Parathyroid adenoma (tissue), 2 donors: ENCODE measurements at regions not wholly inside any gene's neighbourhood (a gene's known extent, or its start where the extent isn't known, plus 50 kb on each side); places are given as distances from the start of the nearest gene placed in this dataset.

Source experiments
- H2AFZ ChIP-seq: fragments of 300-600 bp; sonication (generic); one replicate; pipeline ENCODE4 v1.7.0; 2017; ENCODE audit warnings: antibody characterized with exemption, mild to moderate bottlenecking
- H3K27ac ChIP-seq: fragments of 300-600 bp; sonication (generic); one replicate; pipeline ENCODE4 v1.7.0; 2017
- H3K27me3 ChIP-seq: fragments of 300-600 bp; sonication (generic); one replicate; pipeline ENCODE4 v1.7.0; 2017; ENCODE audit warnings: low read length; ENCODE audit not compliant: control insufficient read depth, insufficient read depth
- H3K36me3 ChIP-seq: fragments of 300-600 bp; sonication (generic); one replicate; pipeline ENCODE4 v1.7.0; 2017; ENCODE audit warnings: low read length; ENCODE audit not compliant: control insufficient read depth, insufficient read depth
- H3K4me1 ChIP-seq: fragments of 300-600 bp; sonication (generic); one replicate; pipeline ENCODE4 v1.7.0; 2017; ENCODE audit warnings: control low read depth
- H3K4me2 ChIP-seq: fragments of 300-600 bp; sonication (generic); one replicate; pipeline ENCODE4 v1.7.0; 2017; ENCODE audit warnings: low read length
- H3K4me3 ChIP-seq: fragments of 300-600 bp; sonication (generic); one replicate; pipeline ENCODE4 v1.7.0; 2017; ENCODE audit warnings: low read depth, low read length
- H3K79me2 ChIP-seq: fragments of 300-600 bp; sonication (generic); one replicate; pipeline ENCODE4 v1.7.0; 2017; ENCODE audit warnings: control low read depth
- H3K9ac ChIP-seq: fragments of 300-600 bp; sonication (generic); one replicate; pipeline ENCODE4 v1.7.0; 2017; ENCODE audit warnings: mild to moderate bottlenecking
- H3K9me3 ChIP-seq: fragments of 300-600 bp; sonication (generic); one replicate; pipeline ENCODE4 v1.7.0; 2017; ENCODE audit warnings: low read length; ENCODE audit not compliant: control insufficient read depth
- TF ChIP-seq, protein P1 (sequence below): fragments of 300-600 bp; sonication (generic); IDR thresholded peaks from one replicate; pipeline ENCODE4 v1.7.0; 2017; ENCODE audit warnings: antibody characterized with exemption, mild to moderate bottlenecking
- donor health status: primary hyperparathyroidism.

- Histone ChIP-seq H3K27ac (no peak overlapping the region), H3K4me3 (no peak overlapping the region), H3K9ac (no peak overlapping the region), H3K4me1 (no peaks in the 10 kb centered on the region), H3K27me3 (no peaks in the 10 kb centered on the region), H3K79me2 (no peaks in the 10 kb centered on the region), H3K9me3 (no peaks in the 10 kb centered on the region), H2AFZ (no peak overlapping the region), H3K36me3 (no peaks in the 10 kb centered on the region), H3K4me2 (no peak overlapping the region)
- TF ChIP-seq, protein P1, sequence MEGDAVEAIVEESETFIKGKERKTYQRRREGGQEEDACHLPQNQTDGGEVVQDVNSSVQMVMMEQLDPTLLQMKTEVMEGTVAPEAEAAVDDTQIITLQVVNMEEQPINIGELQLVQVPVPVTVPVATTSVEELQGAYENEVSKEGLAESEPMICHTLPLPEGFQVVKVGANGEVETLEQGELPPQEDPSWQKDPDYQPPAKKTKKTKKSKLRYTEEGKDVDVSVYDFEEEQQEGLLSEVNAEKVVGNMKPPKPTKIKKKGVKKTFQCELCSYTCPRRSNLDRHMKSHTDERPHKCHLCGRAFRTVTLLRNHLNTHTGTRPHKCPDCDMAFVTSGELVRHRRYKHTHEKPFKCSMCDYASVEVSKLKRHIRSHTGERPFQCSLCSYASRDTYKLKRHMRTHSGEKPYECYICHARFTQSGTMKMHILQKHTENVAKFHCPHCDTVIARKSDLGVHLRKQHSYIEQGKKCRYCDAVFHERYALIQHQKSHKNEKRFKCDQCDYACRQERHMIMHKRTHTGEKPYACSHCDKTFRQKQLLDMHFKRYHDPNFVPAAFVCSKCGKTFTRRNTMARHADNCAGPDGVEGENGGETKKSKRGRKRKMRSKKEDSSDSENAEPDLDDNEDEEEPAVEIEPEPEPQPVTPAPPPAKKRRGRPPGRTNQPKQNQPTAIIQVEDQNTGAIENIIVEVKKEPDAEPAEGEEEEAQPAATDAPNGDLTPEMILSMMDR, result no peak
Measured at GRCh38 chr1:96309783-96310182, 411.8 kb upstream of the PTBP2 start.

DNA sequence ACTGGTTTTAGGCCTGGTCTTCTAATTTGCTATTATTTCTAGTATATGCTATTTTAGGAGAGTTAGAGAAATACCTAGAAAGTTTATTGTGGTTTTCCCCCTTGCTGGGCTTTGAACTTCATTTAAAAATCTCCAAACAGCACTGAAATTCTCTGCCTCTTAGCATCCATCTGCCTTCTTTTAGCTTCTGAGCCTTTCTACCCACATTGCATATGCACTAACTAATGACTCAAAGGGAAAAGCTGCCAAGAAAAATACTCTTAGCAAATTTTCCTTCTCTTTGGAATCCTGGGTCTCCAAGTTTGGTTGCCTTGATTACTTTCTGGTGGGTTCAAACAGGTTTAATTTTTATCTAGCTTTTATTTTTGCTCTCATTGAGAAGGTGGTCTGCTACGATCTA lies 408.4 kb upstream of the PTBP2 start:
- no peak overlapping the region for H3K4me2 ChIP-seq
- H3K36me3 ChIP-seq, result no peaks in the 10 kb centered on the region
- TF ChIP-seq, protein P1, result no peak
- H3K27me3 ChIP-seq, result no peaks in the 10 kb centered on the region
- no peak overlapping the region for H3K9ac ChIP-seq
- H3K27ac ChIP-seq, result no peak overlapping the region
- no peaks in the 10 kb centered on the region for H3K4me1 ChIP-seq
- H3K4me3 ChIP-seq, result no peak overlapping the region
- no peaks in the 10 kb centered on the region for H3K79me2 ChIP-seq
- H3K9me3 ChIP-seq, result no peaks in the 10 kb centered on the region
- no peak overlapping the region for H2AFZ ChIP-seq

DNA sequence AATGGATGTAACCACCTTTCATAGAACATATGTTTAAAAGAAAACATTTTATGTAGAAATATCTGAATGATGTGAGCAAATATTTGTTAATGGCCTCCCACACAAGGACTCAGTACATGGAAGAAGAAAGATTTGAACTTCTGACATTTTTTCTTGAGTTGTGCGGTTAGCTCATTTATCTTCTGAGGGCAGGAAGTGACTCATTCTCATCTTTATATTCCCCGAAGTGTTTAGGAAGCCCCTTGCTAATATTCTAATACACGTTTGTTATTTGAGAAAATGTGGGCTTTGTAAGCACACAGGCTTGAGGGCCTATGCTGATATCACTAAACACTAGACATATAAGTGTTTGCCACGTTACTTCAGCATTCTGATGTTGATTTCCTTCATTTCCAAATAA lies 392.5 kb upstream of the PTBP2 start:
- Histone ChIP-seq H3K4me1 (no peaks in the 10 kb centered on the region), H3K36me3 (no peaks in the 10 kb centered on the region), H3K79me2 (no peaks in the 10 kb centered on the region), H3K4me3 (no peak overlapping the region), H3K4me2 (no peak overlapping the region), H2AFZ (no peak overlapping the region), H3K9ac (no peak overlapping the region), H3K27me3 (no peaks in the 10 kb centered on the region), H3K9me3 (no peaks in the 10 kb centered on the region), H3K27ac (no peak overlapping the region)
- TF ChIP-seq, protein P1, result no peak

DNA sequence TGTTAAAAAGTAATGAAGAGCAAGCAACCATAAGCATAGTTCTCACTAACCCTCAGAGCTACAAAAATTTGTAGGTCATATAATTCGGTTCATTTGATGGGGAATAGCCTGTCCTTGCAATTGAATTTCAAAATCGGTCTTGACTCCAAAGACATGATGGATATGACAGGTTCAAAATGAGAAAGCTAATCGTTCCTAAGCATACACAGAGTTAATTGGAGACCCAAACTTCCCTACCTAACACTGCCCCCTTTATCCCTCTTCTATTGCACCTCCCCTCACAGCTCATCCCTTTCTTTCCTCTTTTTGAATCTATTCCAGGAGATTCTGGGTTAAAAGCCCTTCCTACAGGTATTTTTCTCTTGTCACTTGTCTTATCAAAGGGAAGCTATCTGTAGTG lies 390.0 kb upstream of the PTBP2 start:
- Histone ChIP-seq H3K36me3 (no peaks in the 10 kb centered on the region), H3K4me1 (no peaks in the 10 kb centered on the region), H3K4me3 (no peak overlapping the region), H3K9me3 (no peaks in the 10 kb centered on the region), H2AFZ (no peak overlapping the region), H3K27me3 (no peaks in the 10 kb centered on the region), H3K79me2 (no peaks in the 10 kb centered on the region), H3K9ac (no peak overlapping the region), H3K4me2 (no peak overlapping the region), H3K27ac (no peak overlapping the region)
- TF ChIP-seq, protein P1, result no peak

DNA sequence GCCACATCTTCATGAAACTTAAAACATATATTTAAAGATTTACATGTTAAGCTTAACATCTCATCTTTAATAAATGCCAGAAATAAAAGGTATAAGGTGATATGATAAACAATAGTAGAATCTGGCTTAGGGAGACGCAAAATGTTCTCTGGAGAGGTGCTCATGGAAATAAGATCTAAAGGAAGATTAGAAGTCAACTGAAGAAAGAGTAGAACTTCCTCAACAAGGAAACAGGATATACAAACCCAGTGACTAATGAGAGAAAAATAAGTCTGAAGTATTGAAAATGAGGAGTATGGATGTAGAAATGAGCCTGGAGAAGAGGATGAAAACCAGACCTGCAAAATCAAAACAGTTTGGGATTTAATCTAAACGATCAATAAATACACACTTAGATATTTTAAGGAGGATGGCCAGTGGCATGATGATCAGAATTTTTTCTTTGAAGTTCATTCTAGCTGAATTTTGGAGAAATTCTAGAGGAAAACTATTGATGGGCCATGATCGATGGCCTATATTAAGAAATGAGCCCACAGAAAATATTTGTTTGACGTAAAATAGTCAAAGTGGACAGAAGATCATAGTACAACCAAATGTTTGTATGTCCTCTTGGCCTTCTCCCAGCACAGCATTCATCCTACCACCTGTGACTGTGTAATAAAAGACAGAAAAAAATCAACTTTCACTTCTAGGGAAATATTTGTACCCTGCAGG lies 387.9 kb upstream of the PTBP2 start:
- TF ChIP-seq, protein P1, result no peak
- Histone ChIP-seq H3K4me3 (no peak overlapping the region), H2AFZ (no peak overlapping the region), H3K27ac (no peak overlapping the region), H3K9ac (no peak overlapping the region), H3K36me3 (no peaks in the 10 kb centered on the region), H3K4me2 (no peak overlapping the region), H3K9me3 (no peaks in the 10 kb centered on the region), H3K4me1 (no peaks in the 10 kb centered on the region), H3K27me3 (no peaks in the 10 kb centered on the region), H3K79me2 (no peaks in the 10 kb centered on the region)
